Lower lobe of right lung (tissue), 2 donors: ENCODE measurements at regions not wholly inside any gene's neighbourhood (a gene's known extent, or its start where the extent isn't known, plus 50 kb on each side); places are given as distances from the start of the nearest gene placed in this dataset.

Experiments used
- ATAC-seq, 2 donors: fragments of 200-7000 bp; cut with Tn5 transposase; one replicate each; pipeline ENCODE4 v1.9.1; 2020 to 2022; ENCODE audit warnings: mild to moderate bottlenecking in 2 of 2, moderate library complexity in 2 of 2
- DNase-seq: peaks from one replicate; pipeline ENCODE4 v3.0.0-alpha.2; 2020
- H3K27ac ChIP-seq: fragments of 200-600 bp; one replicate; pipeline ENCODE4 v1.8.0; 2022
- H3K27me3 ChIP-seq: fragments of 200-600 bp; one replicate; pipeline ENCODE4 v1.8.0; 2022; ENCODE audit warnings: low read depth
- H3K36me3 ChIP-seq: fragments of 200-600 bp; one replicate; pipeline ENCODE4 v1.8.0; 2022; ENCODE audit warnings: mild to moderate bottlenecking
- H3K4me1 ChIP-seq: fragments of 200-600 bp; one replicate; pipeline ENCODE4 v1.8.0; 2022
- H3K4me3 ChIP-seq: fragments of 200-600 bp; one replicate; pipeline ENCODE4 v1.8.0; 2022; ENCODE audit warnings: mild to moderate bottlenecking
- H3K9me3 ChIP-seq: fragments of 200-600 bp; one replicate; pipeline ENCODE4 v1.8.0; 2022
- CTCF ChIP-seq: fragments of 200-600 bp; IDR thresholded peaks from one replicate; pipeline ENCODE4 v1.8.0; 2022; ENCODE audit warnings: antibody characterized with exemption, mild to moderate bottlenecking
- intact Hi-C: fragments of 100-400 bp; cut with DNase I; formaldehyde crosslinking; loops from one replicate; pipeline ENCODE4 v1.11.0; 2022
- donor health status: DM: no; HTN: yes; CAD: no; lungs with severe emphysema.

- Histone ChIP-seq H3K27me3 (no peaks in the 10 kb centered on the region), H3K4me3 (no peak overlapping the region), H3K36me3 (no peaks in the 10 kb centered on the region), H3K27ac (no peak overlapping the region), H3K9me3 (no peaks in the 10 kb centered on the region), H3K4me1 (no peaks in the 10 kb centered on the region)
- ATAC-seq = no peak
- DNase-seq = no peak
- intact Hi-C loops = no loop called here
- TF ChIP-seq CTCF = no peak
These were observed 1615.8 kb downstream of the ARAP2 start for GRCh38 chr4:34628471-34628870.

GRCh38 chr4:34629451-34629850 lies 1614.9 kb downstream of the ARAP2 start:
- DNase-seq = no peak
- no peak for TF ChIP-seq CTCF
- H3K4me3 ChIP-seq = no peak overlapping the region
- no peak overlapping the region for H3K27ac ChIP-seq
- no peaks in the 10 kb centered on the region for H3K36me3 ChIP-seq
- ATAC-seq = no peak
- H3K4me1 ChIP-seq = no peaks in the 10 kb centered on the region
- no peaks in the 10 kb centered on the region for H3K27me3 ChIP-seq
- H3K9me3 ChIP-seq = no peaks in the 10 kb centered on the region
- intact Hi-C loops = no loop called here

GRCh38 chr4:34633241-34633640 lies 1611.1 kb downstream of the ARAP2 start:
- TF ChIP-seq CTCF = no peak
- ATAC-seq (no peak), DNase-seq (no peak)
- no peak overlapping the region for H3K4me3 ChIP-seq
- H3K27ac ChIP-seq = no peak overlapping the region
- no peaks in the 10 kb centered on the region for H3K27me3 ChIP-seq
- intact Hi-C loops = no loop called here
- H3K36me3 ChIP-seq = no peaks in the 10 kb centered on the region
- H3K4me1 ChIP-seq = no peaks in the 10 kb centered on the region
- no peaks in the 10 kb centered on the region for H3K9me3 ChIP-seq

- no peak for DNase-seq
- Histone ChIP-seq H3K4me3 (no peak overlapping the region), H3K27ac (no peak overlapping the region), H3K4me1 (no peaks in the 10 kb centered on the region), H3K36me3 (no peaks in the 10 kb centered on the region), H3K9me3 (no peaks in the 10 kb centered on the region), H3K27me3 (no peaks in the 10 kb centered on the region)
- intact Hi-C loops = no loop called here
- ATAC-seq = no peak
- TF ChIP-seq CTCF = no peak
These were observed 1607.7 kb downstream of the ARAP2 start for GRCh38 chr4:34636623-34637022.

- Histone ChIP-seq H3K36me3 (no peaks in the 10 kb centered on the region), H3K4me1 (no peaks in the 10 kb centered on the region), H3K27ac (no peak overlapping the region), H3K27me3 (no peaks in the 10 kb centered on the region), H3K9me3 (no peaks in the 10 kb centered on the region), H3K4me3 (no peak overlapping the region)
- ATAC-seq (no peak), DNase-seq (no peak)
- no peak for TF ChIP-seq CTCF
- intact Hi-C loops = no loop called here
These were observed 1600.8 kb downstream of the ARAP2 start for GRCh38 chr4:34643476-34643875.

GRCh38 chr4:34644579-34645115 lies 1599.7 kb downstream of the ARAP2 start:
- intact Hi-C loops = no loop called here
- H3K4me3 ChIP-seq = no peak overlapping the region
- no peaks in the 10 kb centered on the region for H3K36me3 ChIP-seq
- H3K9me3 ChIP-seq = no peaks in the 10 kb centered on the region
- no peaks in the 10 kb centered on the region for H3K27me3 ChIP-seq
- DNase-seq (no peak), ATAC-seq (no peak)
- no peak for TF ChIP-seq CTCF
- H3K4me1 ChIP-seq = no peaks in the 10 kb centered on the region
- no peak overlapping the region for H3K27ac ChIP-seq
